ENCODE measurements at regions not wholly inside any gene's neighbourhood (a gene's known extent, or its start where the extent isn't known, plus 50 kb on each side); places are given as distances from the start of the nearest gene placed in this dataset.

DNA sequence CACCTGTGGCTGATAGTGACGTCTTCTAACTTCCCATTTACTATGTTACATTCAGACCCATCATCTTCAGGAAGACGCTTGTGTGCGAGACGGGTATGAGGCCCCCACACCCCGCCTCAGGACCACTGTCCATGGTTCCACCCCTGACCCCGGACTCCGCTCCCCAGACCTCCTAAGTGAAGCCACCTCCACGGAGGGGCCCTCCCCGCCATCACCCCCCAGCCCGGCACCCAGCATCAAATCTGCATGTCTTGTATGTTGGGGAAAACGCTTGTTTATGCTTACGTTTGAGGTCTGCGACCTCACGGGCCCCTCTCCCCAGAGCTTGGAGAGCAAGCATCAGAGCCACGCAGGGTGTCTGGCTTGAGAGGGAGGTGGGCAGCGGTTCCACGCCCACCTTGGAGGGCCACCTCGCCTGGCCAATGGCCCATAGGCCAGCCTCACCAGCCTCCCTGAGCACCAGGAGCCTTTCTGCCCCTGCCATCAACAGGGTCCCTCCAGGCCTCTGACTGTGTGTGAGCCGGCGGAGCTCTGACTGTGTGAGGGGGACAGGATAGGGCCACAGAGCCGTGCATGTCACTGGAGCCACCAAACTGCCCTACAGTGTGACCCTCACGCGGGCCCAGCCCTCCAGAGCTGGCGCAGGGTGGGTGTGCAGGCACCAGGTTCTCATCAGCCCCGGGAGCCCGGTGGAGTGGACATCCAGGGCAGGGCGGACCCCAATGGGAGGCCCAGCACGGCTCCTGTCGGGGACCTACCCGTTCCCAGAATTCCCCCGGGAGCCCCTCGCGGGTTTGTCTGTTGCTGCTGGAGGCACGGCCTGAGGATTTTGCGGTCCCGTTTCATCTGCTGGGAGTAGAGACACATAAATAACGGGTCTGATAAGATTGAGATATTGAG lies 88.4 kb upstream of the NKX1-1 start:
- H3K4me3 ChIP-seq (replicated peaks in 1 of 3; ENCODE audit: insufficient read depth in 1 of 3, low read depth in 1 of 3, low read length in 3 of 3): no peak overlapping the region
- H3K4me2 ChIP-seq (ENCODE audit: insufficient read depth, low read length): no peak overlapping the region
- intact Hi-C loops (cut with micrococcal nuclease): no loop called here
- ChIA-PET CTCF (no interaction called here), POLR2A (no interaction called here)
- H3K4me1 ChIP-seq (ENCODE audit: control insufficient read depth, extremely low read depth, insufficient read depth, low read length): no peaks in the 10 kb centered on the region
- H3K9me3 ChIP-seq (replicated peaks; ENCODE audit: control insufficient read depth, insufficient read depth, low read length): no peaks in the 10 kb centered on the region
- no peak for FAIRE-seq
- H3K9me1 ChIP-seq (replicated peaks; ENCODE audit: control insufficient read depth, extremely low read depth, insufficient read depth, low read length): no peaks in the 10 kb centered on the region
- TF ChIP-seq FOS (IDR thresholded peaks at IDR 0.05; ENCODE audit: borderline replicate concordance, insufficient read depth, low read length): no peak
- TF ChIP-seq JUN (IDR thresholded peaks at IDR 0.05; ENCODE audit: borderline replicate concordance, insufficient read depth, insufficient read length, low read depth): no peak
- TF ChIP-seq, protein P1, sequence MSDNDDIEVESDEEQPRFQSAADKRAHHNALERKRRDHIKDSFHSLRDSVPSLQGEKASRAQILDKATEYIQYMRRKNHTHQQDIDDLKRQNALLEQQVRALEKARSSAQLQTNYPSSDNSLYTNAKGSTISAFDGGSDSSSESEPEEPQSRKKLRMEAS (IDR thresholded peaks at IDR 0.05; ENCODE audit: insufficient read depth, insufficient read length): no peak
- TF ChIP-seq, protein P2, sequence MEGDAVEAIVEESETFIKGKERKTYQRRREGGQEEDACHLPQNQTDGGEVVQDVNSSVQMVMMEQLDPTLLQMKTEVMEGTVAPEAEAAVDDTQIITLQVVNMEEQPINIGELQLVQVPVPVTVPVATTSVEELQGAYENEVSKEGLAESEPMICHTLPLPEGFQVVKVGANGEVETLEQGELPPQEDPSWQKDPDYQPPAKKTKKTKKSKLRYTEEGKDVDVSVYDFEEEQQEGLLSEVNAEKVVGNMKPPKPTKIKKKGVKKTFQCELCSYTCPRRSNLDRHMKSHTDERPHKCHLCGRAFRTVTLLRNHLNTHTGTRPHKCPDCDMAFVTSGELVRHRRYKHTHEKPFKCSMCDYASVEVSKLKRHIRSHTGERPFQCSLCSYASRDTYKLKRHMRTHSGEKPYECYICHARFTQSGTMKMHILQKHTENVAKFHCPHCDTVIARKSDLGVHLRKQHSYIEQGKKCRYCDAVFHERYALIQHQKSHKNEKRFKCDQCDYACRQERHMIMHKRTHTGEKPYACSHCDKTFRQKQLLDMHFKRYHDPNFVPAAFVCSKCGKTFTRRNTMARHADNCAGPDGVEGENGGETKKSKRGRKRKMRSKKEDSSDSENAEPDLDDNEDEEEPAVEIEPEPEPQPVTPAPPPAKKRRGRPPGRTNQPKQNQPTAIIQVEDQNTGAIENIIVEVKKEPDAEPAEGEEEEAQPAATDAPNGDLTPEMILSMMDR (IDR thresholded peaks at IDR 0.05; ENCODE audit: extremely low read depth in 1 of 2, insufficient read depth in 1 of 2, low read depth in 1 of 2, low read length in 2 of 2): no peak
- TF ChIP-seq POLR2AphosphoS5 (IDR thresholded peaks at IDR 0.05; ENCODE audit: insufficient read depth, low read depth, low read length): no peak
- TF ChIP-seq GATA2 (IDR thresholded peaks at IDR 0.05; ENCODE audit: insufficient read depth, insufficient read length, low read depth, low read length): no peak
- TF ChIP-seq POLR2A (IDR thresholded peaks at IDR 0.05; ENCODE audit: low read depth, low read length): no peak
- no peak for TF ChIP-seq MYC (IDR thresholded peaks at IDR 0.05; ENCODE audit: low read depth, low read length)
- no peak for TF ChIP-seq EZH2 (IDR thresholded peaks at IDR 0.05; ENCODE audit: borderline replicate concordance, low read depth, low read length, severe bottlenecking)
- BruUV-seq (replicated peaks): no TSS peak
- no peaks in the 10 kb centered on the region for H3K27me3 ChIP-seq (ENCODE audit: control insufficient read depth in 2 of 2, insufficient read depth in 2 of 2, low read length in 2 of 2)
- dilution Hi-C loops (cut with MboI; ENCODE audit: extremely low pct_ligation_motif_present, low sequenced_read_pairs): no loop called here
- no peaks in the 10 kb centered on the region for H3K79me2 ChIP-seq (ENCODE audit: control insufficient read depth, insufficient read depth, low read length)
- no peak overlapping the region for H3K9ac ChIP-seq (replicated peaks; ENCODE audit: extremely low read depth, insufficient read depth, low read length)
- H4K20me1 ChIP-seq (replicated peaks; ENCODE audit: control insufficient read depth, extremely low read depth, insufficient read depth, low read length): no peaks in the 10 kb centered on the region
- H3K36me3 ChIP-seq (ENCODE audit: control insufficient read depth in 2 of 2, extremely low read depth in 1 of 2, insufficient read depth in 2 of 2, low read length in 2 of 2): no peaks in the 10 kb centered on the region
- no peak overlapping the region for H3K27ac ChIP-seq (ENCODE audit: insufficient read depth, low read depth, low read length)
- H2AFZ ChIP-seq (ENCODE audit: low read depth, low read length): no peak overlapping the region
- no peak for DNase-seq (ENCODE audit: low read depth, low spot score)

All from endothelial cell of umbilical vein (primary cell).